Fibroblast of skin of scalp (primary cell): ENCODE measurements at regions not wholly inside any gene's neighbourhood (a gene's known extent, or its start where the extent isn't known, plus 50 kb on each side); places are given as distances from the start of the nearest gene placed in this dataset.
"Not testable (repeated sequence)": the region's sequence is repeated elsewhere in the genome, so short reads cannot be mapped to it uniquely, and the experiment has no call there.

Source experiments
- DNase-seq: peaks from one replicate; pipeline ENCODE4 v3.0.0-alpha.2; 2013

- DNase-seq: no peak
Observed at GRCh38 chr13:107811233-107812013, 403.9 kb downstream of the LIG4 start.

- DNase-seq: no peak
Observed at GRCh38 chr13:107809125-107809524, 406.2 kb downstream of the LIG4 start.

- no peak for DNase-seq
Observed at GRCh38 chr13:107808389-107808788, 406.9 kb downstream of the LIG4 start.

GRCh38 chr13:107807306-107808073, 407.8 kb downstream of the LIG4 start:
- DNase-seq: no peak

- DNase-seq: no peak
Observed at GRCh38 chr13:107806726-107807125, 408.6 kb downstream of the LIG4 start.

GRCh38 chr13:107803822-107804495, 411.4 kb downstream of the LIG4 start:
- DNase-seq: no peak

- DNase-seq: no peak
Observed at GRCh38 chr13:107801621-107802020, 413.7 kb downstream of the LIG4 start.

GRCh38 chr13:107799001-107799400, 416.3 kb downstream of the LIG4 start:
- DNase-seq: no peak

- no peak for DNase-seq
Observed at GRCh38 chr13:107790397-107790796, 424.9 kb downstream of the LIG4 start.

GRCh38 chr13:107788464-107789165, 426.7 kb downstream of the LIG4 start:
- no peak for DNase-seq

GRCh38 chr13:107782646-107783045, 432.7 kb downstream of the LIG4 start:
- not testable (repeated sequence) for DNase-seq

GRCh38 chr13:107778094-107778493, 437.2 kb downstream of the LIG4 start:
- DNase-seq: no peak

GRCh38 chr13:107770541-107770940, 444.8 kb downstream of the LIG4 start:
- no peak for DNase-seq

- DNase-seq: no peak
Observed at GRCh38 chr13:107767119-107767518, 448.2 kb downstream of the LIG4 start.

GRCh38 chr13:107765724-107766401, 449.5 kb downstream of the LIG4 start:
- no peak for DNase-seq

GRCh38 chr13:107764046-107764445, 451.3 kb downstream of the LIG4 start:
- no peak for DNase-seq

- no peak for DNase-seq
Observed at GRCh38 chr13:107753748-107754147, 461.6 kb downstream of the LIG4 start.

- no peak for DNase-seq
Observed at GRCh38 chr13:107753291-107753690, 462.0 kb downstream of the LIG4 start.

GRCh38 chr13:107743983-107744382, 471.4 kb downstream of the LIG4 start:
- DNase-seq: no peak

GRCh38 chr13:107743526-107743925, 471.8 kb downstream of the LIG4 start:
- DNase-seq: no peak

- no peak for DNase-seq
Observed at GRCh38 chr13:107743100-107743499, 472.2 kb downstream of the LIG4 start.

GRCh38 chr13:107742544-107742943, 472.8 kb downstream of the LIG4 start:
- no peak for DNase-seq
